ENCODE measurements at regions not wholly inside any gene's neighbourhood (a gene's known extent, or its start where the extent isn't known, plus 50 kb on each side); places are given as distances from the start of the nearest gene placed in this dataset.

GRCh38 chr4:14222377-14223029 is 595.0 kb upstream of the BOD1L1 start:
- no peak for DNase-seq (ENCODE audit: low spot score)
- TF ChIP-seq CTCF (IDR thresholded peaks at IDR 0.05; ENCODE audit: extremely low read depth, insufficient read depth, missing control alignments) = no peak
- in situ Hi-C loops (cut with MboI; ENCODE audit: low pct_unique_long_range_greater_than_20kb, low sequenced_read_pairs, unreplicated experiment) = no loop called here

- TF ChIP-seq CTCF (IDR thresholded peaks at IDR 0.05; ENCODE audit: extremely low read depth, insufficient read depth, missing control alignments) = no peak
- in situ Hi-C loops (cut with MboI; ENCODE audit: low pct_unique_long_range_greater_than_20kb, low sequenced_read_pairs, unreplicated experiment) = no loop called here
- no peak for DNase-seq (ENCODE audit: low spot score)
Measured at GRCh38 chr4:14223461-14223860, 595.9 kb upstream of the BOD1L1 start.

- no peak for DNase-seq (ENCODE audit: low spot score)
- in situ Hi-C loops (cut with MboI; ENCODE audit: low pct_unique_long_range_greater_than_20kb, low sequenced_read_pairs, unreplicated experiment) = no loop called here
- TF ChIP-seq CTCF (IDR thresholded peaks at IDR 0.05; ENCODE audit: extremely low read depth, insufficient read depth, missing control alignments) = no peak
Measured at GRCh38 chr4:14225688-14226207, 598.2 kb upstream of the BOD1L1 start.

GRCh38 chr4:14233126-14233525 is 605.6 kb upstream of the BOD1L1 start:
- in situ Hi-C loops (cut with MboI; ENCODE audit: low pct_unique_long_range_greater_than_20kb, low sequenced_read_pairs, unreplicated experiment) = no loop called here
- no peak for TF ChIP-seq CTCF (IDR thresholded peaks at IDR 0.05; ENCODE audit: extremely low read depth, insufficient read depth, missing control alignments)
- DNase-seq (ENCODE audit: low spot score) = no peak

- no peak for DNase-seq (ENCODE audit: low spot score)
- no peak for TF ChIP-seq CTCF (IDR thresholded peaks at IDR 0.05; ENCODE audit: extremely low read depth, insufficient read depth, missing control alignments)
- in situ Hi-C loops (cut with MboI; ENCODE audit: low pct_unique_long_range_greater_than_20kb, low sequenced_read_pairs, unreplicated experiment) = no loop called here
Measured at GRCh38 chr4:14234307-14234706, 606.8 kb upstream of the BOD1L1 start.

- no peak for DNase-seq (ENCODE audit: low spot score)
- in situ Hi-C loops (cut with MboI; ENCODE audit: low pct_unique_long_range_greater_than_20kb, low sequenced_read_pairs, unreplicated experiment) = no loop called here
- TF ChIP-seq CTCF (IDR thresholded peaks at IDR 0.05; ENCODE audit: extremely low read depth, insufficient read depth, missing control alignments) = no peak
Measured at GRCh38 chr4:14236359-14236758, 608.8 kb upstream of the BOD1L1 start.
